HepG2 (cell line): ENCODE measurements at regions not wholly inside any gene's neighbourhood (a gene's known extent, or its start where the extent isn't known, plus 50 kb on each side); places are given as distances from the start of the nearest gene placed in this dataset.

ENCODE experiments used
- ATF6 ChIP-seq: sonication (generic); formaldehyde crosslinking; conservative IDR thresholded peaks from 2 replicates; pipeline ENCODE4 v1.4.0; 2020; ENCODE audit warnings: missing genetic modification reagents
- FOSL1 ChIP-seq: sonication (generic); formaldehyde crosslinking; IDR thresholded peaks from 2 replicates; pipeline ENCODE4 v1.9.0; 2021; ENCODE audit warnings: missing genetic modification reagents, borderline replicate concordance
- NKX3-1 ChIP-seq: sonication (generic); formaldehyde crosslinking; IDR thresholded peaks from 2 replicates; pipeline ENCODE4 v1.5.0; 2020; ENCODE audit warnings: missing genetic modification reagents
- ZKSCAN1 ChIP-seq: fragments of 150-350 bp; IDR thresholded peaks from 2 replicates; pipeline ENCODE4 v1.6.1; 2014; ENCODE audit warnings: low read length
- ZNF18 ChIP-seq: sonication (generic); formaldehyde crosslinking; IDR thresholded peaks from 2 replicates; pipeline ENCODE4 v1.8.0; 2022; ENCODE audit warnings: mild to moderate bottlenecking, missing genetic modification reagents; ENCODE audit not compliant: insufficient replicate concordance
- ZNF777 ChIP-seq: sonication (generic); formaldehyde crosslinking; IDR thresholded peaks from 2 replicates; pipeline ENCODE4 v1.4.0; 2020; ENCODE audit warnings: missing genetic modification reagents
- TF ChIP-seq, protein P1 (sequence below): sonication (generic); formaldehyde crosslinking; conservative IDR thresholded peaks from 2 replicates; pipeline ENCODE4 v1.4.0; 2020; ENCODE audit warnings: missing genetic modification reagents
- TF ChIP-seq, protein P2 (sequence below): sonication (generic); formaldehyde crosslinking; IDR thresholded peaks from 2 replicates; pipeline ENCODE4 v1.5.0; 2020; ENCODE audit warnings: mild to moderate bottlenecking, missing genetic modification reagents, moderate library complexity

GRCh38 chrX:149392921-149393320, 112.2 kb downstream of the IDS start:
- TF ChIP-seq, protein P1, sequence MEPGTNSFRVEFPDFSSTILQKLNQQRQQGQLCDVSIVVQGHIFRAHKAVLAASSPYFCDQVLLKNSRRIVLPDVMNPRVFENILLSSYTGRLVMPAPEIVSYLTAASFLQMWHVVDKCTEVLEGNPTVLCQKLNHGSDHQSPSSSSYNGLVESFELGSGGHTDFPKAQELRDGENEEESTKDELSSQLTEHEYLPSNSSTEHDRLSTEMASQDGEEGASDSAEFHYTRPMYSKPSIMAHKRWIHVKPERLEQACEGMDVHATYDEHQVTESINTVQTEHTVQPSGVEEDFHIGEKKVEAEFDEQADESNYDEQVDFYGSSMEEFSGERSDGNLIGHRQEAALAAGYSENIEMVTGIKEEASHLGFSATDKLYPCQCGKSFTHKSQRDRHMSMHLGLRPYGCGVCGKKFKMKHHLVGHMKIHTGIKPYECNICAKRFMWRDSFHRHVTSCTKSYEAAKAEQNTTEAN (CRISPR knock-in tag), result no peak
- TF ChIP-seq ZKSCAN1 (no peak), NKX3-1 (CRISPR knock-in tag) (no peak), FOSL1 (CRISPR knock-in tag) (no peak), ZNF18 (CRISPR knock-in tag) (no peak), ZNF777 (CRISPR knock-in tag) (no peak), ATF6 (no peak)
- TF ChIP-seq, protein P2, sequence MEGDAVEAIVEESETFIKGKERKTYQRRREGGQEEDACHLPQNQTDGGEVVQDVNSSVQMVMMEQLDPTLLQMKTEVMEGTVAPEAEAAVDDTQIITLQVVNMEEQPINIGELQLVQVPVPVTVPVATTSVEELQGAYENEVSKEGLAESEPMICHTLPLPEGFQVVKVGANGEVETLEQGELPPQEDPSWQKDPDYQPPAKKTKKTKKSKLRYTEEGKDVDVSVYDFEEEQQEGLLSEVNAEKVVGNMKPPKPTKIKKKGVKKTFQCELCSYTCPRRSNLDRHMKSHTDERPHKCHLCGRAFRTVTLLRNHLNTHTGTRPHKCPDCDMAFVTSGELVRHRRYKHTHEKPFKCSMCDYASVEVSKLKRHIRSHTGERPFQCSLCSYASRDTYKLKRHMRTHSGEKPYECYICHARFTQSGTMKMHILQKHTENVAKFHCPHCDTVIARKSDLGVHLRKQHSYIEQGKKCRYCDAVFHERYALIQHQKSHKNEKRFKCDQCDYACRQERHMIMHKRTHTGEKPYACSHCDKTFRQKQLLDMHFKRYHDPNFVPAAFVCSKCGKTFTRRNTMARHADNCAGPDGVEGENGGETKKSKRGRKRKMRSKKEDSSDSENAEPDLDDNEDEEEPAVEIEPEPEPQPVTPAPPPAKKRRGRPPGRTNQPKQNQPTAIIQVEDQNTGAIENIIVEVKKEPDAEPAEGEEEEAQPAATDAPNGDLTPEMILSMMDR (CRISPR knock-in tag), result no peak
